ENCODE measurements at regions not wholly inside any gene's neighbourhood (a gene's known extent, or its start where the extent isn't known, plus 50 kb on each side); places are given as distances from the start of the nearest gene placed in this dataset.

DNA sequence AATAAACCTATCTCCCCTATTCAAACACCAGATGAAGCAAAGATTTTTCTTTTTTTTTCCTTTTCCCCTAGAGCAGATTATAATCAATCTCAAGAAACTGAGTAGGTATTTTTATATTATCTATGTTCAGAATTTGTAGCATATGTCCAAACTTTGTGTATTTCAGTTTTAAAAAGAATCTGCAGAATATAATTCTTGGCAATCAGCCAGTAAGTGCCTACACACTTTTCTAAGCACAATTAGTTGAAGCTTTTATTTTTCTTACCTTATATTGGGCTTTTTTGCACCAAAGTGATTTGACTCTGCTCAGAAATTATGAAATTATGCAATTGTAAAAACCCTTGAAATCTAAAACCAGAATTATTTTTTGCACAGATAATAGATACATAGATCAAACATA, 315.8 kb upstream of the PHF14 start:
- no peaks in the 10 kb centered on the region for H3K9me3 Mint-ChIP-seq (ENCODE audit: unreplicated experiment)
- no peaks in the 10 kb centered on the region for H3K4me1 Mint-ChIP-seq (ENCODE audit: unreplicated experiment)
- DNase-seq (ENCODE audit: extremely low spot score, unreplicated experiment) = no peak
- TF ChIP-seq, protein P1, sequence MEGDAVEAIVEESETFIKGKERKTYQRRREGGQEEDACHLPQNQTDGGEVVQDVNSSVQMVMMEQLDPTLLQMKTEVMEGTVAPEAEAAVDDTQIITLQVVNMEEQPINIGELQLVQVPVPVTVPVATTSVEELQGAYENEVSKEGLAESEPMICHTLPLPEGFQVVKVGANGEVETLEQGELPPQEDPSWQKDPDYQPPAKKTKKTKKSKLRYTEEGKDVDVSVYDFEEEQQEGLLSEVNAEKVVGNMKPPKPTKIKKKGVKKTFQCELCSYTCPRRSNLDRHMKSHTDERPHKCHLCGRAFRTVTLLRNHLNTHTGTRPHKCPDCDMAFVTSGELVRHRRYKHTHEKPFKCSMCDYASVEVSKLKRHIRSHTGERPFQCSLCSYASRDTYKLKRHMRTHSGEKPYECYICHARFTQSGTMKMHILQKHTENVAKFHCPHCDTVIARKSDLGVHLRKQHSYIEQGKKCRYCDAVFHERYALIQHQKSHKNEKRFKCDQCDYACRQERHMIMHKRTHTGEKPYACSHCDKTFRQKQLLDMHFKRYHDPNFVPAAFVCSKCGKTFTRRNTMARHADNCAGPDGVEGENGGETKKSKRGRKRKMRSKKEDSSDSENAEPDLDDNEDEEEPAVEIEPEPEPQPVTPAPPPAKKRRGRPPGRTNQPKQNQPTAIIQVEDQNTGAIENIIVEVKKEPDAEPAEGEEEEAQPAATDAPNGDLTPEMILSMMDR (IDR thresholded peaks at IDR 0.05) = no peak
- peaks cover 6% of the 10 kb centered on the region for H3K27me3 Mint-ChIP-seq (ENCODE audit: unreplicated experiment)
- no peak overlapping the region for H3K4me3 Mint-ChIP-seq (ENCODE audit: unreplicated experiment)
- H3K27ac Mint-ChIP-seq (ENCODE audit: unreplicated experiment) = no peak overlapping the region
- no peaks in the 10 kb centered on the region for H3K36me3 Mint-ChIP-seq (ENCODE audit: unreplicated experiment)

DNA sequence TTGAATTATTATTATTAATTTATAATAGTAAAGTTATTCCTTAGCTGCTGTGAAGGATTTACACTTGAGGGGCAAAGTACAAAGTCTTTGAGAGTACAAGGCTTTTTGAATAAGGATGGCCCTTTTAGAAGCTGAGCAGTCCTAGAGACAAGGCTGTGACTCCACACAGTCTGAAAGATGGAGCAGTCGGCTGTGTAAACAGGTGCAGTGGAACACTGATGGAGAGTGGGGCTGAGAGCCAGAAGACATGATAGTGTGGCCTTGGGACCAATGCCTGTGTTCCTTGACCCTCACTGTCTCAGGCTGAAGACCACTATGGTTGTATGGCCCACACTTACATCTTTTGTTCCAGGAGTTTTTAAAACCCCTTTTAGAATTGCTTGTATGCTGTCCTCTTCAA, 311.2 kb upstream of the PHF14 start:
- Mint-ChIP-seq H3K9me3 (ENCODE audit: unreplicated experiment) (no peaks in the 10 kb centered on the region), H3K4me3 (ENCODE audit: unreplicated experiment) (no peak overlapping the region), H3K36me3 (ENCODE audit: unreplicated experiment) (no peaks in the 10 kb centered on the region), H3K27me3 (ENCODE audit: unreplicated experiment) (peaks cover 6% of the 10 kb centered on the region), H3K4me1 (ENCODE audit: unreplicated experiment) (no peaks in the 10 kb centered on the region), H3K27ac (ENCODE audit: unreplicated experiment) (no peak overlapping the region)
- DNase-seq (ENCODE audit: extremely low spot score, unreplicated experiment) = no peak
- TF ChIP-seq, protein P1 (IDR thresholded peaks at IDR 0.05) = no peak

DNA sequence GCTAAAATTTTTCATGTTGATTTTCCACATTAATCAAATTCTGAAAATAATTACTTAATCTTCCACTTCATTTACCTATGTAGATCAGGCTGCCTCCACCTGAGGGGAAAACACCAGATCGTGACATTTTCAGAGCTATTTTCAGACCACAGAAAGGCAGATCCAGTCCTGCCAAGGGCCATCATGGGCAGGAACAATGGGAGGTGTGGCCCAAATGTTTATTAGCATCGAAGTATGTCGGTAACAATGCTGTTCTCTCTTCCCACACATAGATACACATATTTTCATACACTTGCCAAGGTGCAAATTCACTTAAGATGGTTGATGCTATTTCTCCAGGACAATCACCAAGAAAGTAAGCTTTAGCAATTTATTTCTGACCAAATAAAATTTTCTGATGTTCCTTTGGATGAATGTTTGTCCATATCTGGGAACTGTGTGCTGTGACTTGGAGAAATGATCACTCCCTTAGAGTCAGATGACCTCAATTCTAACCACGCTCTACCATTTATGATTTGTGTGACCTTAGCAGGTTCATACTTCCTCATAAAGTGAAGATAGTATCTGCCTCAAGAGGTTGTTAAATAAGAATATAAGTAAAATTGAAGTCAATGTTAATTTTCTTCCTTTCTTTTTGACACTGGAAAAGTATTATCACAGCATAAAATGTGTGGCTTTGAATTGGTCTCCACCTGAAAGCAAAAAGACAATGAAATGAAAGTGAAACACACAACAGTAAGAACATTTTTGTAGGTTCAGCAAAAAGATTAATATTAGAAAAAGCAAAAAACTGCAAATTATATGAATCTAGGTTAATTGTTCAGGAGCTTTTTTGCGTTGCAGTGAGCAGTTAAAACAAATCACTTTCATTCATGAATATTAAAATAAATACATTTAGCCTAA, 310.4 kb upstream of the PHF14 start:
- Mint-ChIP-seq H3K27ac (ENCODE audit: unreplicated experiment) (no peak overlapping the region), H3K27me3 (ENCODE audit: unreplicated experiment) (peaks cover 6% of the 10 kb centered on the region)

DNA sequence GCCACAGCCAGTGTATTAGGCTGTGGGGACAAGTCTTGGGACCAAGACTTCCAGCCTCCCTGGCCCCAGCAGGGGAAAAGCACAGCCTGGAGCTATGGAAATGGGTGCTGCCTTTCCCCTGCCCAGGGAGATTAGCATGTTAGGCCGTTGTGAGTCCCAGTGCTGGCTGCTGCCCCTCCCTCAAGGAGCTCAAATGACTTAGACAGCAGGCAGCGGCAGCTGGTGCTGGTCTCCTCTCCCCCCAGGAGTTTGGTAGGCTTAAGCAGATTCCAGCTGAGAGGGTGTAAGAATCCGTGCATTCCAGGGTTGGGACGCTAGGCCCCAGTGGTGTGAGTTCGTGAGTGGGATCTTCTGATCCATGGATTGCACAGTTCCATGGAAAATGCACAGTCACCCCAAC, 301.5 kb upstream of the PHF14 start:
- Mint-ChIP-seq H3K4me3 (ENCODE audit: unreplicated experiment) (no peak overlapping the region), H3K4me1 (ENCODE audit: unreplicated experiment) (no peaks in the 10 kb centered on the region), H3K9me3 (ENCODE audit: unreplicated experiment) (peaks cover 8% of the 10 kb centered on the region), H3K27me3 (ENCODE audit: unreplicated experiment) (peaks cover 2% of the 10 kb centered on the region), H3K27ac (ENCODE audit: unreplicated experiment) (no peak overlapping the region), H3K36me3 (ENCODE audit: unreplicated experiment) (no peaks in the 10 kb centered on the region)
- TF ChIP-seq, protein P1 (IDR thresholded peaks at IDR 0.05) = no peak
- no peak for DNase-seq (ENCODE audit: extremely low spot score, unreplicated experiment)

More for the DNA sequence above, 310.4 kb upstream of the PHF14 start:
- TF ChIP-seq, protein P1 (IDR thresholded peaks at IDR 0.05) = no peak
- no peaks in the 10 kb centered on the region for H3K9me3 Mint-ChIP-seq (ENCODE audit: unreplicated experiment)
- H3K4me1 Mint-ChIP-seq (ENCODE audit: unreplicated experiment) = no peaks in the 10 kb centered on the region
- H3K36me3 Mint-ChIP-seq (ENCODE audit: unreplicated experiment) = no peaks in the 10 kb centered on the region
- no peak for DNase-seq (ENCODE audit: extremely low spot score, unreplicated experiment)
- no peak overlapping the region for H3K4me3 Mint-ChIP-seq (ENCODE audit: unreplicated experiment)

DNA sequence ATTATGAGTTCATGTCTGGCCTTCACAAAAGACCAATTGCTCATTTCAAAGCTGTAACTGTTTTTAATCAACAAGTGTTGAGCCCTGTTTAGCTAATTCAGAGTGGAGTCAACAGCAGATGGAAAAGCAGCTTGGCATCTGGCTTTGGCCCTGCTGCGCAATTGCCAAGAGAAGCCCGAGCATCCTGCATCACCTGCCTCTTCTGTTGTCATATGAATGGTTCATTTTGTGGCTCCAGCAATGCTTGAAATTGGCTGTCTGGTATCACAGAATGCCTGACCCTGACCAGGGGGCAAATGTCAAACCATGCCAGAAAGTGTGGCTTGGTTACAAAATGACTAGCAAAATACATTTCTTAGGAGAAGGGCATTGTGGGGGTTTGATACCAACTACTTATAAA, 296.5 kb upstream of the PHF14 start:
- no peak overlapping the region for H3K27ac Mint-ChIP-seq (ENCODE audit: unreplicated experiment)
- no peaks in the 10 kb centered on the region for H3K27me3 Mint-ChIP-seq (ENCODE audit: unreplicated experiment)
- no peak for DNase-seq (ENCODE audit: extremely low spot score, unreplicated experiment)
- H3K4me3 Mint-ChIP-seq (ENCODE audit: unreplicated experiment) = no peak overlapping the region
- TF ChIP-seq, protein P1 (IDR thresholded peaks at IDR 0.05) = no peak
- no peaks in the 10 kb centered on the region for H3K4me1 Mint-ChIP-seq (ENCODE audit: unreplicated experiment)
- H3K9me3 Mint-ChIP-seq (ENCODE audit: unreplicated experiment) = no peaks in the 10 kb centered on the region
- H3K36me3 Mint-ChIP-seq (ENCODE audit: unreplicated experiment) = no peaks in the 10 kb centered on the region
